HG03342 (cell line): ENCODE measurements at regions not wholly inside any gene's neighbourhood (a gene's known extent, or its start where the extent isn't known, plus 50 kb on each side); places are given as distances from the start of the nearest gene placed in this dataset.
"Not testable (repeated sequence)": the region's sequence is repeated elsewhere in the genome, so short reads cannot be mapped to it uniquely, and the experiment has no call there.

Source experiments
- ATAC-seq: cut with Tn5 transposase; IDR thresholded peaks from one replicate; pipeline ENCODE4 v1.9.1; 2021; ENCODE audit warnings: mild to moderate bottlenecking, moderate library complexity; ENCODE audit not compliant: unreplicated experiment

GRCh38 chr12:83642205-83642604, 955.5 kb downstream of the TMTC2 start:
- ATAC-seq, result no peak

DNA sequence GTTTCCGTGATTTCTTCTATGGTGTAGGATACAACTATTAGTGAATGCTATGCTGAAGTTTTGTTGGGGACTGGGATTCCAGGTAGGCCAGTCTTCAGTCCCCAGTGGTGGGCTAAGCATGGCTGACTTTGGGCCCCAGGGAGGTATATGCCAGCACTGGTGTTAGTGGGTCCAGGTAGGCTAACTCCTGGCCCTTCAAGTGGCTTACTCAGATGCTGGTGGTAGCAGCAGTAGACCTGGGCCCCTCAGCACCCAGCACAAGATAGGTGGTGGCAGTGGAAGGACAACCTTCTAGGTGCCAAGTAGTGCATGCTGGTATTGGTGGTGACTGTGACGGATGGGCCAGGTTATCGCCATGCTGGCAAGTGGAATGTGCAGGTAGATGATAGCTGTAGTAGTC, 955.1 kb downstream of the TMTC2 start:
- ATAC-seq, result no peak

- no peak for ATAC-seq
Observed at GRCh38 chr12:83634726-83635267, 948.1 kb downstream of the TMTC2 start.

DNA sequence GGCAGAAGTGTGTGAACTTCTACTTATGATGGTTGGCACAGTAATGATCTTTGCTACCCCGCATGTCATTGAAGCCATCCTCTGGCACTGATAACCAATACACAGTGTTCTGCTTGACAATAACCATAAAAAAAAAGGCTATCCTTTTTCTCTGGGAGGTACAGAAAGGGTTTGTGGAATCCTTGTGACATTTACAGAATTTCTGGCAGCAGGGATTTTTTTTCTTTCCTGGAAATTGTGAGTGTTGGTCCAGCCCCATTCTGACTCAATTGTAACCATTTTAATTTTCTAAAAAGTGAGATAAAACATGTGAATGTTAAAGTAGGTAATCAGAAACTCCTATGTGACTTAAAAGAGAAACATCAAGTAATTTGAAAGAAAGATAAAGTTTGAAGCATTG, 943.8 kb downstream of the TMTC2 start:
- no peak for ATAC-seq

GRCh38 chr12:83629931-83630330, 943.2 kb downstream of the TMTC2 start:
- ATAC-seq, result no peak

- no peak for ATAC-seq
Observed at GRCh38 chr12:83622205-83622604, 935.5 kb downstream of the TMTC2 start.

- ATAC-seq, result no peak
Observed at GRCh38 chr12:83619973-83620372, 933.3 kb downstream of the TMTC2 start.

GRCh38 chr12:83615152-83615551, 928.4 kb downstream of the TMTC2 start:
- ATAC-seq, result no peak

- ATAC-seq, result no peak
Observed at GRCh38 chr12:83613586-83614110, 926.9 kb downstream of the TMTC2 start.

GRCh38 chr12:83603106-83603505, 916.4 kb downstream of the TMTC2 start:
- no peak for ATAC-seq

DNA sequence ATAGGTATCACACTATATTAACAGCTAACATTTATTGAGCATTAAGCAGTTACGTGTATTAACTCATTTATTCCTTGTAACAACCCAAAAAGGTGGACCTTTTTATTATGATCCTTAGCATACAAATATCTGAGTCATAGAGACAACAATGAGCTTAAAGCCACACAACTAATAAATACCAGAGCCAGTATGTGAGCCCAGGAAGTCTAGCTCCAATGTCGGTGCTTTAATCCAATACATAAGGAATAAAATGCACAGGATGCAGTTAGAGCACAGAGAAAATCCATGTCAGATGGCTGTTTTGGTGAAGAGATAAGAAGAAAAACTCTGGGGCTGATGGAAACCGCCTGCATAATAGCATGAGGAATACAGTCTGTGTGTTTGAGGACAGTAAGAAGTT, 888.6 kb downstream of the TMTC2 start:
- ATAC-seq, result no peak

DNA sequence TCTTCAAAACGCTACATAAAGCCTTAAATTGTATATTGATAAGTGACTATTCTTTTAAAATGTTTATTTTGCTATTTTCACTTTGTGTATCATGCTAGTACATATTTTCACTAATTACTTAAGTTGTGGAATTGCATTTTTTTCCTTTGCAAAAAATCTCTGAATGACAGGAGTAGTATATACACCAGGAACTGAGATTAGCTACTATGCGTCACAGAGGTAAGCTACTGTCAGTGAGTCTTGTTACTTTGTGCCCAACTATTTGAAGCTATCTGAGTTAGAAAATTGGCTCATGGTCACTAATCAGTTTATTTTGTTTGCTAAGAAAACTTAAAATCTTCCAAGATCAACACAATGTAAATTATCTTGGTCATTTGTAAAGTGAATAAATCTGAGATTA, 887.4 kb downstream of the TMTC2 start:
- ATAC-seq, result no peak

DNA sequence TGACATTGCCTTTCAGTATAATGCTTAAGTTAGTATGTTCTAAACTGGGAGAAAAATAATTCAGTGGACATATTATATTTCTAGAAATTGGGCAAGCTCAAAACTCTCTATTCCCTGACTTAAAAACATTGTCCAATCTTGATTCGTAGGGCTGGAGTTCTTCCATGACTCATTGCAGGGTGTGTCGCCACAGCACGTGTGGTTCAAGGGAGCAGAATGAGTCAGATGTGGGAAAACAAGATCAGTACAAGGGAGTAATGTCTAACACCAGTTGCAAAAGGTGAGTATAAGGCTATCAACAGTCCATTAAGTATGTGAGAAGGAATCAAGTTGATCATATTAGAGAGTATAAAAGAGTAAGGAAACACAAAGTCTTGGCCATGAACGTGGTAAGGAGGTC, 887.0 kb downstream of the TMTC2 start:
- no peak for ATAC-seq

DNA sequence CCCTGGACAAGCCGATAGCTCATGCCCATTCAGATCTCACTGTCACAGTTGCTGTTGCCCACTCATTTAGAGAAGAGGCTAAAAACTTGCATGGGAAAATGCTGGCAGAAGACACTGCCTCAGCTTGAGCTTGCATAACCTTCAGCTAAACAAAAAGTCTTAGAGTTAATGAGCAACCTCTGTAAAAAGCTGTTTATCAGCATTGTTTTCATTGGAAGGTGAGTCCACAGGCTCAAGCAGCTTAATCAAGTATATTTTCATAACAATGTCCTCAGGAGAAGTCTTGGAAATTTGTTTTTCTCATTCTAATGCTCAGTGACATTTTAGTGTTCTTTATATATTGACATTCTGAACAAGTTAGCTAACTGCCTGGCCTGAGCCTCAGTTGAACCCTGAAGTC, 872.9 kb downstream of the TMTC2 start:
- ATAC-seq, result no peak

DNA sequence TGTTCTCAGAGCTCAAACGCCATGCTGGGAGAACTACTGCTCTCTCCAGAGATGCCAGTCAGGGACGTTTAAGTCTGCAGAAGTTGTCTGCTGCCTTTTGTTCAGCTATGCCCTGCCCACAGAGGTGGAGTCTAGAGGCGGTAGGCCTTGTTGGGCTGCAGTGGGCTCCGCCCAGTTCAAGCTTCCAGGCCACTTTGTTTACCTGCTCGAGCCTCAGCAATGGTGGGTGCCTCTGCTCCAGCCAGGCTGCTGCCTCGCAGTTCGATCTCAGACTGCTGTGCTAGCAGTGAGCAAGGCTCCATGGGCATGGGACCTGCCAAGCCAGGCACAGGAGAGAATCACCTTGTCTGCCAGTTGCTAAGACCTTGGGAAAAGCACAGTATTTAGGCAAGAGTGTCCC, 869.3 kb downstream of the TMTC2 start:
- not testable (repeated sequence) for ATAC-seq

DNA sequence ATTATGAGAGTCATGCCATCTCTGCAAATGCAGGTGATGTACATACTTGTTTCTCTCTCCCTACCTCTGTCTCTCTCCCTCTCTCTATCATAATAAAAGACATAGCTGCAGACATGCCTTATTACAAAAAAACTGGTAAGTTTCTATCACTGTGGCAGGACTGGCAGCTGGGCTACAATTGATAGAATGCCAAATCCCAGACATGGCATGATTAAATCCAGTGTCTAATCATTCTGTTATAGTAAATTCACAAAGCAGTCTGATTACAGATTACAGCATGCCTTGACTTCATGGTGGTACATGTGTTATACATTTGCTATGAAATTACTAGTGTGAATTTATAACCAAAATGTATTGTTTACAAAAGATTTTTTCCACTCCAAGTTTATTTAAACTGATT, 854.7 kb downstream of the TMTC2 start:
- ATAC-seq, result no peak

GRCh38 chr12:83538361-83538965, 851.8 kb downstream of the TMTC2 start:
- ATAC-seq, result no peak

GRCh38 chr12:83537428-83538053, 850.8 kb downstream of the TMTC2 start:
- ATAC-seq, result no peak

DNA sequence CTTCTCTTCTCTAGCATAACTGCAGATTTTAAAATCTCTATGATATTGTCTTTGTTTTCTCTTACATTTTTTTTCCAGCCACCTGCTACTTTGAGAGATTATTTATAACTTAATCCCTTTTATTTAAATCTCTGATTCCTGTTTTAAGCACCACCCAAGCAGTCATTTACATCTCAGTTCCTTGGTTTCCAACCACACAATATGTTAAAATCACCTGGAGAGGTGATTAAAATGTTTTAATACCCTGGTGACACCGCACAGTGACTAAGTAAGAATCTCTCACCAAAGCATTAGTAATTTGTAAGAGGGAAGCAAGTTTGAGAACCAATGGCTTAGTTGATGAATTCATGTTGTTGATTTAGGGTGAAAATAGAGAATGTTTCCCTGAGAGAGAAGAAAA, 849.8 kb downstream of the TMTC2 start:
- no peak for ATAC-seq

- no peak for ATAC-seq
Observed at GRCh38 chr12:83528571-83528970, 841.9 kb downstream of the TMTC2 start.

DNA sequence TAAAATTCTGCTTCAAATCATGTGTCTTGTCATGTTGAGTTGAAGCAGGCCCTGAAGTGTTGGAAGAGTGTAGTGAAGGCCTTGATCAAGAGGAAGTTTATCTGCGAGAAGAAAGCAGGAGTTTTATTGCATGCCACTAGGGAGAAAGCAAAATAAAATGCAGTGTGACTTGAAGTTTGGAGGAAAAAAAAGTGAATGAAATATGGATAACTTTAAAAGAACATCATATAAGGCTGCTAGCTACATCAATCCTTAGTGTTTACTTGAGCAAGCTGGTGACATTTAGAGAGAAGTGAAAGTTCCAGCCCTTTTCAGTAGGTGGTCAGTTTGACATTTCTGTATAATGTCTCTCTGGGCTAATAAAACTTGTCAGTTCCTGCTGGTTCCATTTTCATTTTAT, 841.1 kb downstream of the TMTC2 start:
- no peak for ATAC-seq

DNA sequence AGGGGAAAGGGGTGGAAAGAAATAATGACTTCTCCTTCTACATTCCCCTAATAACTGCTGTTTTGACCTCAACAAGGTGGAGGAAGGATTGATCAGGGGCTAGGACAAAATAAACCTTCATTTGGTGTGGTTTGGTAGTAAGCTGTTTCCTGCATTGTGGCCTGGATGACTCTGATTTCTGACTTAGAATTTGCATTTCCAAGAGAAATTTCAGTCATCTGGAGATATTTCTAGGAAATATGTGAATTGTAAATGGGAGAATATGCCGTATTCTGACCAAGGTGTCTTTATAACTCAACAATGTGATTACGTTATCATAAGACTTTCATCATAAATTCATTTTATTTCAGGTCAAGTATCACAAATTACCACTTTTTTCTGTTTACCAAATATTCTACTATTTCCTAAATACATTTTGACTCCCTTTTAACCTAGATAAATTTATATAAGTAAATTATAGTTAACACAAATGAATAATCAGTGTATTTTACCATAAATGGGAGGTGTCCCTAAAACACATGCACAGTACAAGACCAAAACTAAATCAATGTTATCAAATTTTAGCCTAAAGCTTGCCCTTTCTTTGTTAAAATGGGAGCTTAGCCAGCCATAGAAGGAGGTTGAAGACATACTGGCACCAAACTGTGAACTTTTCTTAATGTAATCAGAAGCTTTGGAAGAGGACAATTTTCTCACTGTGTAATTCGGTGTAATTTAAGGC, 828.8 kb downstream of the TMTC2 start:
- no peak for ATAC-seq
